GM23248 (cell line): ENCODE measurements at regions not wholly inside any gene's neighbourhood (a gene's known extent, or its start where the extent isn't known, plus 50 kb on each side); places are given as distances from the start of the nearest gene placed in this dataset.

Experiments
- EZH2 ChIP-seq: fragments of 200-600 bp; sonication (generic); IDR thresholded peaks from 2 replicates; pipeline ENCODE4 v1.6.1; 2018; ENCODE audit warnings: antibody characterized with exemption, mild to moderate bottlenecking; ENCODE audit not compliant: insufficient read depth, poor library complexity, severe bottlenecking
- EZH2phosphoT487 ChIP-seq: fragments of 200-600 bp; sonication (generic); IDR thresholded peaks from 2 replicates; pipeline ENCODE4 v1.6.1; 2018; ENCODE audit warnings: antibody characterized with exemption, moderate library complexity, mild to moderate bottlenecking, low read depth; ENCODE audit not compliant: insufficient read depth

DNA sequence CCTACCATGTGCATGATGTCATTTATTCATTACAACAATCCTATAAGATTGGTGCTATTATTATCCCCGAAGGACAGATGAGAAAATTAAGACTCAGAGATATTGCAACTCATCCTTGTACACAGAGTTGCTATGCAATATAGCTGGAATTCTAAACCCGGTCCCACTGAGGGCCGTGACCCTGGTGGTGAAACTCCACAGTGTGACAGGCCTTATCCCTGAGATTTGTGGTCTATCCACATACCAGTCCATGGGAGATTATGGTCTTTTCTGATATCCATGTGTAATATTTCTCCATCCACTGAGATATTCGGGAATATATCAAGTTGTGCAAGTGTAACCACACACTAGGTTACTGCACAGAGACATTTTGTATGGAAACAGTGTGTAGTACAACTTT, 305.2 kb downstream of the TXNL1 start:
- TF ChIP-seq EZH2phosphoT487 (no peak), EZH2 (no peak)
